ENCODE measurements at regions not wholly inside any gene's neighbourhood (a gene's known extent, or its start where the extent isn't known, plus 50 kb on each side); places are given as distances from the start of the nearest gene placed in this dataset.
"Not testable (repeated sequence)": the region's sequence is repeated elsewhere in the genome, so short reads cannot be mapped to it uniquely, and the experiment has no call there.

DNA sequence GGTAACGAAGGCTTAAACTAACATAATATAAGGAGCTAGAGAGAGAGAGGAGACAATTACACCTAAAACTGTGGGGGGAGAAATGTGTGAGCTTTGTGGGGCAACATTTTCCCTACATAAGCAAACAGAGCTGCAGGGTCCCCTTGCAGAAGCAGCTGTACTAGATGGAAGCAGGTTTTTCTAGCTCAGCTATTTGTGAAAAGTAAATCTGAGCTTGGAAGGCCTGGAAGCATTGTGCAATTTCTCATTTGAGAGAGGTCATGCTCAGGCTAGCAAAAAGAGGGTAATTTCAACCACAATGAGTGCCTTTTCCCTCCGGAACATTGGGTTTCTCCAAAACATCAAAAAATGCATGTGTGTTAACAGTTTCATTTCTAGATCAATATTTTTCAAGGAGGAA is 130.0 kb downstream of the ARL4C start:
- H3K27ac ChIP-seq (ENCODE audit: low read depth, low read length), result no peak overlapping the region

DNA sequence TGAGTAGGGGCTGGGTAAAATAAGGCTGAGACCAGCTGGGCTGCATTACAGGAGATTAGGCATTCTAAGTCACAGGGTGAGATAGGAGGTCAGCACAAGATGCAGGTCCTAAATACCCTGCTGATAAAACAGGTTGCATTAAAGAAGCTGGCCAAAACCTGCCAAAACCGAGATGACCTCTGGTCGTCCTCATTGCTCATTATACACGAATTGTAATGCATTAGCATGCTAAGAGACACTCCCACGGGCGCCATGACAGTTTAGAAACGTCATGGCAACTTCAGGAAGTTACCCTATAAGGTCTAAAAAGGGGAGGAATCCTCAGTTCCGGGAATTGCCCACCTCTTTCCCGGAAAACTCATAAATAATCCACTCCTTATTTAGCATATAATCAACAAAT is 132.2 kb downstream of the ARL4C start:
- Histone ChIP-seq H3K9me3 (ENCODE audit: control insufficient read depth in 5 of 5, low read length in 5 of 5) (no peaks in the 10 kb centered on the region), H3K27ac (ENCODE audit: low read depth, low read length) (no peak overlapping the region), H3K4me1 (ENCODE audit: control insufficient read depth in 5 of 5, insufficient read depth in 5 of 5, low read length in 5 of 5) (peaks cover 5 to 27% (median 19%) of the 10 kb centered on the region in 5 donors), H3K4me3 (ENCODE audit: low read depth in 1 of 5, low read length in 5 of 5) (no peak overlapping the region), H3K27me3 (ENCODE audit: control insufficient read depth in 5 of 5, insufficient read depth in 4 of 5, low read length in 5 of 5) (peaks cover 0 to 4% (median 0%) of the 10 kb centered on the region in 5 donors), H3K36me3 (ENCODE audit: control insufficient read depth in 5 of 5, insufficient read depth in 5 of 5, low read length in 5 of 5) (no peaks in the 10 kb centered on the region), H3K9ac (ENCODE audit: low read length in 5 of 5) (no peak overlapping the region)

More for the DNA sequence above, 130.0 kb downstream of the ARL4C start:
- Histone ChIP-seq H3K9ac (ENCODE audit: low read length in 5 of 5) (peak overlapping the region in 2 of 5 donors; percentile 7 to 22), H3K36me3 (ENCODE audit: control insufficient read depth in 5 of 5, insufficient read depth in 5 of 5, low read length in 5 of 5) (no peaks in the 10 kb centered on the region), H3K27me3 (ENCODE audit: control insufficient read depth in 5 of 5, insufficient read depth in 4 of 5, low read length in 5 of 5) (no peaks in the 10 kb centered on the region), H3K4me3 (ENCODE audit: low read depth in 1 of 5, low read length in 5 of 5) (no peak overlapping the region), H3K9me3 (ENCODE audit: control insufficient read depth in 5 of 5, low read length in 5 of 5) (no peaks in the 10 kb centered on the region), H3K4me1 (ENCODE audit: control insufficient read depth in 5 of 5, insufficient read depth in 5 of 5, low read length in 5 of 5) (peaks cover 5 to 27% (median 19%) of the 10 kb centered on the region in 5 donors)

DNA sequence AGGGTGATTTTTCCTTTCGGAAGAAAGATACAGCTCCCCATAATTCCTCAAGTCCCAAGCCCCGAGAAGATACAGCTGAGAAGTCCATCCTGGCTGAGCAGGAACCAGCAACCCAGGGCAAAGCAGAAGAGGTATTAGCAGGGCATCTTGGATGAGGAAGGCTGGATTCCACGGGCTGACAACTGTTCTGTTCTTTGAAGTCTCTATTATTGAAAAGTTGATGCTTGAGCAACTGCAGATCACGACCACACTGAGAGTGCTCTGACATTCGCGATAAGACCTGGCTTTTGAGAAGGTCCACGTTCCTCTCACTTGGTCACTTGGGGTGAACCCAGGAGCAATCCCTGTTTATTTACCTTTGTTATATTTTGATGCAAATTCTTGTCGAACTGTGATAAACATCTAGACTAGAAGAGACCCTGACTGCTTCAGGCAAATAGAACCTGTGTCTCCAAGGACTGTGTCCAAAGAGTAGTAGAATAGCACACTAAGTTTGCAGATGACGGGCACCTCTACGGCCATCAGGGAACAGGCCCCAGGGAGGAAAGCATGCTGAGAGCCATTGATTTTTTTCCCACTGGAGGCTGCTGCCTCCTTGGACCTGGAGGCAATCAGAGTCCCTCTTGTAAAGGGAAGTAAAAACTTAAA is 133.1 kb downstream of the ARL4C start:
- Histone ChIP-seq H3K9me3 (ENCODE audit: control insufficient read depth in 5 of 5, low read length in 5 of 5) (peaks cover 0 to 5% (median 3%) of the 10 kb centered on the region in 5 donors), H3K27me3 (ENCODE audit: control insufficient read depth in 5 of 5, insufficient read depth in 4 of 5, low read length in 5 of 5) (peaks cover 0 to 4% (median 0%) of the 10 kb centered on the region in 5 donors), H3K4me1 (ENCODE audit: control insufficient read depth in 5 of 5, insufficient read depth in 5 of 5, low read length in 5 of 5) (peaks cover 5 to 27% (median 19%) of the 10 kb centered on the region in 5 donors), H3K4me3 (ENCODE audit: low read depth in 1 of 5, low read length in 5 of 5) (no peak overlapping the region), H3K36me3 (ENCODE audit: control insufficient read depth in 5 of 5, insufficient read depth in 5 of 5, low read length in 5 of 5) (no peaks in the 10 kb centered on the region), H3K27ac (ENCODE audit: low read depth, low read length) (no peak overlapping the region), H3K9ac (ENCODE audit: low read length in 5 of 5) (no peak overlapping the region)

DNA sequence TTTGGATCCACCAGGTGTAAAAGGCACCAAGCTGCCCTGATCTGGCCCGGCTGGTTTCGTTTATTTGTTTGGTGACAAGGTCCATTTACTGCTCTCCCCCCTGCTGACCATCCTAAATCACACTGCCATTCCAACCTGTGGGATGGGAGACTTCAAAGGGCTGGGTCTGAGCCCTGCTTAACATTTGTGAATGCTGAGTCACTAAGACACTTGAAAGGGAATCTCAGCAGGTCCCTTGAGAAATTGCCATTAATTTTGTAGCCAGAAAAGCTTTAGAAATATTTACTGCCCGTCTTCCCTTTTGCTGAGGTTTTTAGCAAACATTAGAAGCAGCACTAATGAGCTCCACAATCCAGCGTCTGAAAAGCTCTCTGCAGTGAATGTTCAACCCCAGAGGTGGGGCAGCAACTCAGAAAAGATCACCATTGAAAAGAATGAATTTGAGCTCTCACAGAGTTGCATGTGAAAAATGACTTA is 133.8 kb downstream of the ARL4C start:
- no peak overlapping the region for H3K9ac ChIP-seq (ENCODE audit: low read length in 5 of 5)
- peaks cover 0 to 4% (median 0%) of the 10 kb centered on the region in 5 donors for H3K27me3 ChIP-seq (ENCODE audit: control insufficient read depth in 5 of 5, insufficient read depth in 4 of 5, low read length in 5 of 5)
- peaks cover 5 to 26% (median 19%) of the 10 kb centered on the region in 5 donors for H3K4me1 ChIP-seq (ENCODE audit: control insufficient read depth in 5 of 5, insufficient read depth in 5 of 5, low read length in 5 of 5)
- H3K9me3 ChIP-seq (ENCODE audit: control insufficient read depth in 5 of 5, low read length in 5 of 5), result peaks cover 0 to 5% (median 3%) of the 10 kb centered on the region in 5 donors
- H3K36me3 ChIP-seq (ENCODE audit: control insufficient read depth in 5 of 5, insufficient read depth in 5 of 5, low read length in 5 of 5), result no peaks in the 10 kb centered on the region
- H3K4me3 ChIP-seq (ENCODE audit: low read depth in 1 of 5, low read length in 5 of 5), result no peak overlapping the region
- no peak overlapping the region for H3K27ac ChIP-seq (ENCODE audit: low read depth, low read length)

DNA sequence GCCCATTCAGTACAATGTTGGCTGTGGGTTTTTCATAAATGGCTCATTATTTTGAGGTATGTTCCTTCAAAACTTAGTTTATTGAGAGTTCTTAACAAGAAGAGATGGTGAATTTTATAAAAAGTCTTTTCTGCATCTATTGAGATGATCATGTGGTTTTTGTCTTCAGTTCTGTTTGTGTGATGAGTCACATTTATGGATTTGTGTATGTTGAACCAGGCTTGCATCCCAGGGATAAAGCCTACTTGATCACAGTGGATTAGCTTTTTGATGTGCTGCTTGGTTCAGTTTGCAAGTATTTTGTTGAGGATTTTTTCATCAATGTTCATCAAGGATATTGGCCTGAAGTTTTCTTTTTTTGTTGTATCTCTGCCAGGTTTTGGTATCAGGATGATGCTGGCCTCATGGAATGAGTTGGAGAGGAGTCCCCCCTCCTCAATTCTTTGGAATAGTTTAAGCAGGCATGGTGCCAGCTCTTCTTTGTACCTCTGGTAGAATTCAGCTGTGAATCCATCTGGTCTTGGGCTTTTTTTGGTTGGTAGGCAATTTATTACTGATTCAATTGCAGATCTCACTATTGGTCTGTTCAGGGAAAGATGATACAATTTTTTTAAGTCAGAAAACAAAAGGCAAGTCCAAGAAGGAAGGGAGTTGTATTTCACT is 136.4 kb downstream of the ARL4C start:
- not testable (repeated sequence) for H3K27ac ChIP-seq (ENCODE audit: low read depth, low read length); H3K4me3 ChIP-seq (ENCODE audit: low read depth in 1 of 5, low read length in 5 of 5)

DNA sequence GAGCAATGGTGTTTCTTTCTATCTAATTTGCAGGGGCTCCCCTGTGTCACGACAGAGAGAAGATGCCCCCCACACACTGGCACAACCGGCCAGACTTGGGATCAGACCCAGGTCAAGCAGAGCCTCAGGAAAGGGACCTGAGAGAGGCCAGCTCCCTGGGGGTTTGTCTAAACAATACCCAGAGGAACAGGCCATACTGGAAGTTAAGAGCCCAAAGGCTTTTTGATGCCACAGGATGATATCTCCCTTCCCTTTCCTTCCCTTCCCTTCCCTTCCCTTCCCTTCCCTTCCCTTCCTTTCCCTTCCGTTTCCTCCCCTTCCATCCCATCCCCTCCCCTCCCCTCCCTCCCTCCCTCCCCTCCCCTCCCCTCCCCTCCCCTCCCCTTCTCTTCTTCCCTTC is 139.2 kb downstream of the ARL4C start:
- no peak overlapping the region for H3K27ac ChIP-seq (ENCODE audit: low read depth, low read length)
- peaks cover 0 to 5% (median 4%) of the 10 kb centered on the region in 5 donors for H3K27me3 ChIP-seq (ENCODE audit: control insufficient read depth in 5 of 5, insufficient read depth in 4 of 5, low read length in 5 of 5)
- H3K9me3 ChIP-seq (ENCODE audit: control insufficient read depth in 5 of 5, low read length in 5 of 5), result peaks cover 0 to 13% (median 4%) of the 10 kb centered on the region in 5 donors
- no peak overlapping the region for H3K4me3 ChIP-seq (ENCODE audit: low read depth in 1 of 5, low read length in 5 of 5)
- H3K4me1 ChIP-seq (ENCODE audit: control insufficient read depth in 5 of 5, insufficient read depth in 5 of 5, low read length in 5 of 5), result peaks cover 0 to under 1% (median 0%) of the 10 kb centered on the region in 5 donors
- H3K9ac ChIP-seq (ENCODE audit: low read length in 5 of 5), result no peak overlapping the region
- no peaks in the 10 kb centered on the region for H3K36me3 ChIP-seq (ENCODE audit: control insufficient read depth in 5 of 5, insufficient read depth in 5 of 5, low read length in 5 of 5)

More for the DNA sequence above, 136.4 kb downstream of the ARL4C start:
- H3K27me3 ChIP-seq (ENCODE audit: control insufficient read depth in 5 of 5, insufficient read depth in 4 of 5, low read length in 5 of 5); H3K9me3 ChIP-seq (ENCODE audit: control insufficient read depth in 5 of 5, low read length in 5 of 5); H3K9ac ChIP-seq (ENCODE audit: low read length in 5 of 5); H3K36me3 ChIP-seq (ENCODE audit: control insufficient read depth in 5 of 5, insufficient read depth in 5 of 5, low read length in 5 of 5): not testable (repeated sequence)
- peaks cover 0 to 11% (median 6%) of the 10 kb centered on the region in 5 donors for H3K4me1 ChIP-seq (ENCODE audit: control insufficient read depth in 5 of 5, insufficient read depth in 5 of 5, low read length in 5 of 5)

DNA sequence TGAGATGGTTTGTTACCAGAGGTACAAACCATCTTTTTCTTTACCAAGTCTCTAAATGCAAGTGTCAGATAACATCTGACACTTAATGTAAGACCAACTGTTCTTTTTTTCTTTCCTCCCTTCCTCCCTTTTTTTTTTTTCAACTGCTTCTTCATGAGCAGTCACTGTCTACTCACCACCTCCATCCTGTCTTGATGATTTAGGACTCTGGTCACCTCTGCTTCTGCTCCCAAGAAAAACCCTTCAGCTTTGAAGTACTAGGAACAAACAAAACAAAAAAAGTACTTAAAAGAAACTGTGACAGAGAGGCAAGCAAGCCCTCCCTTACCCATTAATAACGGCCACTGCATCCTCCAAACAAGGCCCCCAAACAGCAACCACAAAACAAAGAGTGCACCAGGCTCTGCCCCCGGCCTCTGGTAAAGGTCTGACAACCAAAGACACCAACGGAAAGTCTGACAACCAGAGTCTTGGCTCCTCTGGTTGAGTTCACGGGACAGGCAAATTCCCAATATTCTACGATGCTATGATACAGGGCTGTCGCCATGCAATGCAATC is 141.0 kb downstream of the ARL4C start:
- H3K9ac ChIP-seq (ENCODE audit: low read length in 5 of 5), result no peak overlapping the region
- H3K9me3 ChIP-seq (ENCODE audit: control insufficient read depth in 5 of 5, low read length in 5 of 5), result peaks cover 0 to 13% (median 5%) of the 10 kb centered on the region in 5 donors
- no peak overlapping the region for H3K27ac ChIP-seq (ENCODE audit: low read depth, low read length)
- no peak overlapping the region for H3K4me3 ChIP-seq (ENCODE audit: low read depth in 1 of 5, low read length in 5 of 5)
- H3K27me3 ChIP-seq (ENCODE audit: control insufficient read depth in 5 of 5, insufficient read depth in 4 of 5, low read length in 5 of 5), result peaks cover 0 to 5% (median 0%) of the 10 kb centered on the region in 5 donors
- no peaks in the 10 kb centered on the region for H3K36me3 ChIP-seq (ENCODE audit: control insufficient read depth in 5 of 5, insufficient read depth in 5 of 5, low read length in 5 of 5)
- no peaks in the 10 kb centered on the region for H3K4me1 ChIP-seq (ENCODE audit: control insufficient read depth in 5 of 5, insufficient read depth in 5 of 5, low read length in 5 of 5)

DNA sequence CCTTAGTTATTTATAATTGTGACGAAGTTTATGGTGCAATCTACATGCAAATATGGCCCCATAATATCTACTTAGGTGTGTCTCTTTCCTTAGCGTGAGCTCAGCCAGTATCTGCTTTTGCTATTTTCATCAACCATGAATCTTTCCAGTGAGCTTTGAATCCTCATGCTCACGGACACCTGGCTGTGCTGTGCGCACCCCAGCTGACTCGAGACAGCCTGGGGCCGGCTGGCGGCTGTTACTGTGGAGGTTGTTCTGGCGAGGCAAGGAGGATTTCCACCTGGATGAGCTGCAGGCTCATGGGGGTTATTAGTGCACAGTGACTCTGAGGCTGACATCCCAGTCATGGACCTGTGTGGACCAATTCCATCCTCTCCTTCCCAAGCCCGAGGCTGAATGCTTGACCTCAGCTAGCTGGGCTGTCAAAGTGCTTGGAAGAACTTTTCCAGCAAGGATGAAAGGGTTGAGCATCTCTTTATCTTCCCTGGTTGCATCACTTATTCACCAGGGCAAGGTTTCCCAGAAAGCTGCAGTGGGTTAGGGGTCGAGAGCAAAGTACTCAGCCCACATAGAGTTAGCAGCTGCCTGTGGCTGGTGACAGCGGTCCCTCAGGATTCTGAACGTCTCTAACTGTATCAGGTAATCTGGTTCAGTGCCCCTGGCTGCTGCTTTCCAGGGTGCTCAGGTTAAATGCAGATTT is 141.7 kb downstream of the ARL4C start:
- Histone ChIP-seq H3K9me3 (ENCODE audit: control insufficient read depth in 5 of 5, low read length in 5 of 5) (peaks cover 0 to 13% (median 5%) of the 10 kb centered on the region in 5 donors), H3K27me3 (ENCODE audit: control insufficient read depth in 5 of 5, insufficient read depth in 4 of 5, low read length in 5 of 5) (peaks cover 0 to 5% (median 0%) of the 10 kb centered on the region in 5 donors), H3K4me1 (ENCODE audit: control insufficient read depth in 5 of 5, insufficient read depth in 5 of 5, low read length in 5 of 5) (no peaks in the 10 kb centered on the region), H3K4me3 (ENCODE audit: low read depth in 1 of 5, low read length in 5 of 5) (no peak overlapping the region), H3K27ac (ENCODE audit: low read depth, low read length) (no peak overlapping the region), H3K9ac (ENCODE audit: low read length in 5 of 5) (no peak overlapping the region), H3K36me3 (ENCODE audit: control insufficient read depth in 5 of 5, insufficient read depth in 5 of 5, low read length in 5 of 5) (no peaks in the 10 kb centered on the region)

DNA sequence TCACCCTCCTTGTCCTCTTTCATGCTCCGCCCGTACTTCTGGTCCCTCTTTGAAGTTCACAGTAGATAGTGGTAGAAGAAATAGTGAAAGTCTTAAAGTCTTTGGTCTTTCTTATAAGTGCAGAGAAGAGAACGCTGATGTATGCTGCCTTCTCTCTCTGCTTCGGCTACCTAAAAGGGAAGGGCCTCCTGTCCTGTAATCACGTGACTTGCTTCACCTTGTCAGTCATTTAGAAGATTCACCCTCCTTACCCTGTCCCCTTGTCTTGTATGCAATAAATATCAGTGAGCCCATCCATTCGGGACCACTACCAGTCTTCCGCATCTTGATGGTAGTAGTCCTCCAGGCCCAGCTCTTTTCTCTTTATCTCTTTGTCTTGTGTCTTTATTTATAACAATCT is 144.6 kb downstream of the ARL4C start:
- H3K27ac ChIP-seq (ENCODE audit: low read depth, low read length), result no peak overlapping the region
- H3K36me3 ChIP-seq (ENCODE audit: control insufficient read depth in 5 of 5, insufficient read depth in 5 of 5, low read length in 5 of 5), result no peaks in the 10 kb centered on the region
- H3K27me3 ChIP-seq (ENCODE audit: control insufficient read depth in 5 of 5, insufficient read depth in 4 of 5, low read length in 5 of 5), result peaks cover 0 to 5% (median 0%) of the 10 kb centered on the region in 5 donors
- H3K4me1 ChIP-seq (ENCODE audit: control insufficient read depth in 5 of 5, insufficient read depth in 5 of 5, low read length in 5 of 5), result peaks cover 0 to 4% (median 0%) of the 10 kb centered on the region in 5 donors
- H3K9me3 ChIP-seq (ENCODE audit: control insufficient read depth in 5 of 5, low read length in 5 of 5), result peaks cover 0 to 10% (median 4%) of the 10 kb centered on the region in 5 donors
- no peak overlapping the region for H3K4me3 ChIP-seq (ENCODE audit: low read depth in 1 of 5, low read length in 5 of 5)
- no peak overlapping the region for H3K9ac ChIP-seq (ENCODE audit: low read length in 5 of 5)

Measured in subcutaneous abdominal adipose tissue (tissue), 5 donors.